ENCODE measurements at regions not wholly inside any gene's neighbourhood (a gene's known extent, or its start where the extent isn't known, plus 50 kb on each side); places are given as distances from the start of the nearest gene placed in this dataset.

DNA sequence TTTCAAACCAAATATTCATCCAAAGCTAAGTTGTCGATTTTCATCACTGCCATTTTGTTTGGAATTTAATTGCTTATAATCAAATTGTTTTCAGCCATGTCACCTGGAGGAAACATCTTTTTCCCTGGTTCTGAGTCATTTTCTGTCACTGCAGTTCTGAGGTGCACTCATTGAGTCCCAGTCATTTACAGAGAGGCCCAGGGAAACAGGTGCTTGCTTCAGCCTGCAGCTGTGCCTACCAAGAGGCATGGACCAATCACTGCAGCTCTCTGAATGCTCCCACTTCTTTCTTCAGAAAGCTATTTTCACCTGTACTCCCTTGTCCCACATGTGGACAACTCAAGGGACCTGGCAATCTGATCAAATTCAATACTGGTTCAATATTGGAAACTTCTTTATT is 308.1 kb downstream of the COG6 start:
- Histone ChIP-seq H3K9me2 (ENCODE audit: insufficient read depth, low read length) (no peaks in the 10 kb centered on the region), H3K4me3 (ENCODE audit: low read depth, low read length, poor library complexity, severe bottlenecking) (no peak overlapping the region), H3K4me2 (ENCODE audit: low read length) (no peak overlapping the region), H3K9me3 (ENCODE audit: low read length) (no peaks in the 10 kb centered on the region), H4K20me1 (ENCODE audit: insufficient read depth, low read length) (no peaks in the 10 kb centered on the region), H3K4me1 (ENCODE audit: insufficient read depth, low read length, poor library complexity, severe bottlenecking) (no peaks in the 10 kb centered on the region), H2AFZ (ENCODE audit: low read length) (no peak overlapping the region), H3K27ac (ENCODE audit: low read depth, low read length, poor library complexity, severe bottlenecking) (no peak overlapping the region), H3K79me2 (ENCODE audit: insufficient read depth, low read depth, low read length) (no peaks in the 10 kb centered on the region), H3K36me3 (ENCODE audit: insufficient read depth, low read length) (no peaks in the 10 kb centered on the region)
- intact Hi-C loops (cut with micrococcal nuclease; ENCODE audit: unreplicated experiment), result no loop called here
- POLR2A ChIA-PET, result no interaction called here
- DNase-seq (ENCODE audit: low spot score), result no peak
- no TSS peak for BruUV-seq (replicated peaks)
- CTCF ChIA-PET (ENCODE audit: unreplicated experiment), result no interaction called here
- no peak for TF ChIP-seq EZH2phosphoT487 (IDR thresholded peaks at IDR 0.05; ENCODE audit: borderline replicate concordance, low read depth, low read length)
- no peak for TF ChIP-seq CTCF (conservative IDR thresholded peaks at IDR 0.05; ENCODE audit: low read length)

GRCh38 chr13:39965309-39965708 is 309.8 kb downstream of the COG6 start:
- ChIA-PET POLR2A (no interaction called here), CTCF (ENCODE audit: unreplicated experiment) (no interaction called here)
- no peaks in the 10 kb centered on the region for H3K36me3 ChIP-seq (ENCODE audit: insufficient read depth, low read length)
- H3K79me2 ChIP-seq (ENCODE audit: insufficient read depth, low read depth, low read length), result no peaks in the 10 kb centered on the region
- H4K20me1 ChIP-seq (ENCODE audit: insufficient read depth, low read length), result no peaks in the 10 kb centered on the region
- DNase-seq (ENCODE audit: low spot score), result no peak
- H3K4me2 ChIP-seq (ENCODE audit: low read length), result no peak overlapping the region
- H3K9me2 ChIP-seq (ENCODE audit: insufficient read depth, low read length), result no peaks in the 10 kb centered on the region
- H3K4me1 ChIP-seq (ENCODE audit: insufficient read depth, low read length, poor library complexity, severe bottlenecking), result no peaks in the 10 kb centered on the region
- TF ChIP-seq EZH2phosphoT487 (IDR thresholded peaks at IDR 0.05; ENCODE audit: borderline replicate concordance, low read depth, low read length), result no peak
- no peak for TF ChIP-seq CTCF (conservative IDR thresholded peaks at IDR 0.05; ENCODE audit: low read length)
- BruUV-seq (replicated peaks), result no TSS peak
- no peaks in the 10 kb centered on the region for H3K9me3 ChIP-seq (ENCODE audit: low read length)
- intact Hi-C loops (cut with micrococcal nuclease; ENCODE audit: unreplicated experiment), result no loop called here
- H3K4me3 ChIP-seq (ENCODE audit: low read depth, low read length, poor library complexity, severe bottlenecking), result no peak overlapping the region
- no peak overlapping the region for H3K27ac ChIP-seq (ENCODE audit: low read depth, low read length, poor library complexity, severe bottlenecking)
- no peak overlapping the region for H2AFZ ChIP-seq (ENCODE audit: low read length)

GRCh38 chr13:39967199-39967959 is 311.9 kb downstream of the COG6 start:
- BruUV-seq (replicated peaks), result no TSS peak
- Histone ChIP-seq H3K4me1 (ENCODE audit: insufficient read depth, low read length, poor library complexity, severe bottlenecking) (no peaks in the 10 kb centered on the region), H2AFZ (ENCODE audit: low read length) (no peak overlapping the region), H4K20me1 (ENCODE audit: insufficient read depth, low read length) (no peaks in the 10 kb centered on the region), H3K27ac (ENCODE audit: low read depth, low read length, poor library complexity, severe bottlenecking) (no peak overlapping the region), H3K9me2 (ENCODE audit: insufficient read depth, low read length) (no peaks in the 10 kb centered on the region), H3K4me3 (ENCODE audit: low read depth, low read length, poor library complexity, severe bottlenecking) (no peak overlapping the region), H3K9me3 (ENCODE audit: low read length) (no peaks in the 10 kb centered on the region; the same call in 1 of the 2 replicates), H3K79me2 (ENCODE audit: insufficient read depth, low read depth, low read length) (no peaks in the 10 kb centered on the region), H3K36me3 (ENCODE audit: insufficient read depth, low read length) (no peaks in the 10 kb centered on the region), H3K4me2 (ENCODE audit: low read length) (no peak overlapping the region)
- CTCF ChIA-PET (ENCODE audit: unreplicated experiment), result no interaction called here
- TF ChIP-seq CTCF (conservative IDR thresholded peaks at IDR 0.05; ENCODE audit: low read length), result no peak
- TF ChIP-seq EZH2phosphoT487 (IDR thresholded peaks at IDR 0.05; ENCODE audit: borderline replicate concordance, low read depth, low read length), result no peak
- no peak for DNase-seq (ENCODE audit: low spot score)
- intact Hi-C loops (cut with micrococcal nuclease; ENCODE audit: unreplicated experiment), result no loop called here
- POLR2A ChIA-PET, result interaction anchor here (1.5 kb wide), 1 partner anchor 96 kb away, joined by 3 read pairs; no protein-coding TSS in a partner anchor
